ENCODE measurements at regions not wholly inside any gene's neighbourhood (a gene's known extent, or its start where the extent isn't known, plus 50 kb on each side); places are given as distances from the start of the nearest gene placed in this dataset.
"Not testable (repeated sequence)": the region's sequence is repeated elsewhere in the genome, so short reads cannot be mapped to it uniquely, and the experiment has no call there.

DNA sequence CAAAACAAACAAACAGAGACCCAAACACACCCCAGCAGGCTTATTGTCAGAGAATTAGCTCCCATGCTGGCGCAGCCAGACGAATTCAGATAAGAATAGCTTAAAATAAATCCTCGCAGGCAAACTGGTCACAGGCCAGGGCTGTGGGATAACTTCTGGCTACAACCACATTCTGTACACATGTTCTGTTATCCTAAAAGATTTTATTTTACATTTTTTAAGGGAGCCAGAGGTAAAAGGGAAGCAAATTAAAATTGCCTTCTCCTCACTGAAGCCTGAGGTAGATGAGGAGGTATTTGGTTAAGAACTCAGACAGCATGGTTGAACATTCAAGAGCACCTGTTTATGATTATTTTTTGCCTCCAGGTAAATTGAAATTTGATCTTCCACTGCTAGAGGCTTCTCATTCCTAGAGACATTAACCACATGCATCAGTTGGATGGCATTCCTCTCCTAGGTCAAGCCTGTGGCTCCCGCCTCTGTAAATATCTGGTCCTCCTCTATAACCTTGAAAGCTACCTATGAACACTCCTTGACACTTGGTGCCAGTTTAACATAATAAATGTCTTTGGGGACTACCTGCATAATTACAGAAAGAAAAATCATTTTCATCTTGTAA, 190.3 kb downstream of the SATB1 start:
- DNase-seq, result no peak

DNA sequence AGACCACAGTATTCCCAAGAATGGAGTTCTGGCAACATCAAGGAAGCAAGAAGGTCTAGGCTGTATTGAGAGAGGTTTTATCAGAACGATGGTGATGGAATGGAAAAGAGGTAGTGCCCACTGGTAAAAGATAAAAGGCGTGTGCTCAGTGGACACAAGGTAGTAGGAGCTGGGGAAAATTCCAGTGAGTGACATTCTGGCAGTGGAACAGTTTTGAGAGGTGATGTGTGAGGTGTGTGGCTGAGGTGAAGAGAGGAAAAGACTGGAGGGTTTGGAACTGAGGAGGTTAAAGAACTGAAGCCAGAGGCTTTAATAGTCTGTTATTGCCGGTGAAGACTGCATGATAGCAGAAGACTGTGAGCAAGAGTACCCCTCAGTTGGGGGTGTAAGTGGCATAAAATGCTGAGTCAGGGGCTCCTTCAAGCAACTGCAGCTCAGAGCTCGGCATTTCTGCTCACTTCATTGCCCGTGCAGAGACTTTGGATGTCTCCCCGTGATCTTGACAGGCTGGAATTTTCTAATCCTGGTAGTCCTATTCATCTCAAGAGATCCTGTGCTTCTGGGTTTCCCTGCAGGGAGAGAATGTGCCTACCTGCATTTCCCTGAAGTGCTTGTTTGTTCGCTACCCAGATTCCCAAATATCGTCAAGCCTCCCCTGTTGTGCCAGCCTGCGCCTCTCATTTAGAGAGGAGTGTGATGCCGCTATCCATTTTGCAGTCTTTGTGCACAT, 191.0 kb downstream of the SATB1 start:
- no peak for DNase-seq

DNA sequence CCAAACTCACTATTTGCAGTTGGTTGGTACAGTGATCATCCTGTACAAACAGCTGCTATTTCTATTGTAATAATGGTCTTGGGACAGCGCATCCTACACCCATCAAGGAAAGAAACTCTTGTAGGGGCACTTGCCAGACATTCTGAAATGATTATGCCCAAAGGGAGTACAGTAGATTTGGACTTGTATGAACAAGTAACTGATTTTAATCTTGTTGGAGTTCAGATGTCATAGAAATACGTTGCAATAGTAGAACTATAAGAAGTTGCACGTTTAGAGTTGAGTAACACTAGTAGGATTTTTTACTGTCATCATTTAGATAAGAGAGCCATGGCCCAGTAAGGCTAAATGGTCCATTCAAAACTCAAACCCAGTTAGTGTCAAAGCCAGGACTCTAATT, 192.8 kb downstream of the SATB1 start:
- DNase-seq, result no peak

DNA sequence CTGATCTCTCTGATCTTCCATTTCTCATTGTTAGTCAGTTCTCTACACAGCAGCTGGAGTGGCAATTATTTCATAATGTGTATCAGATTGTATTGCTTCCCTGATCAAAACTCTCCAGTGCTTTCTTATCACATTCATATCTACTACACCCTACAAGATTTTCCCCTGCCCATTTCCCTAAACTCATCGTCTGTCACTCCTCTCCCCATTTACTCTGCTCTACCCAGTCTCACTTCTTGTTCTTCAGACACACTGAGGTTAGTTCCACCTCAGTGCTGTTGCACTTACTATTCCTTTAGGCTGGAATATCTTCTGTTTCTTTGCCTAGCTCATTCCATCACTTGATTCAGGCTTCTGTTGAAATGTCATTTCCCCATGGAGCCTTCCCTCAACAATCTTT, 197.1 kb downstream of the SATB1 start:
- DNase-seq, result no peak

DNA sequence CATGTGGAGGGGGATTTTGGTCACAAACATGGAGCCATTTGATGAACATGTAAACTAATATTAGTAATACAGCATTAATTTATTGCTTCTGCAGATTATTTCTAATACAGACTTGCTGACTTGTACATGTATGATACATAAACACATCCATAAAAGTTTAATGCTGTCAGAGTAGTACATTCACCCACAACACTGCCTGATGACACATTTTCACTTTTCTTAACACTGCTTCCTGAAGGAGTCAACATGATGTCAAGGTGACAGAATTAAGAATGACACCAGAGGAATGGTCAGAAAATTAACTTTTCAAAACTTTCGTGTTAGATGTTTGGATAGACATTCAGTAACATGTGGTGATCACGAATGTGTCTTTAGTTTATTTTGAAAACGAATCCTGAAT, 199.4 kb downstream of the SATB1 start:
- no peak for DNase-seq

DNA sequence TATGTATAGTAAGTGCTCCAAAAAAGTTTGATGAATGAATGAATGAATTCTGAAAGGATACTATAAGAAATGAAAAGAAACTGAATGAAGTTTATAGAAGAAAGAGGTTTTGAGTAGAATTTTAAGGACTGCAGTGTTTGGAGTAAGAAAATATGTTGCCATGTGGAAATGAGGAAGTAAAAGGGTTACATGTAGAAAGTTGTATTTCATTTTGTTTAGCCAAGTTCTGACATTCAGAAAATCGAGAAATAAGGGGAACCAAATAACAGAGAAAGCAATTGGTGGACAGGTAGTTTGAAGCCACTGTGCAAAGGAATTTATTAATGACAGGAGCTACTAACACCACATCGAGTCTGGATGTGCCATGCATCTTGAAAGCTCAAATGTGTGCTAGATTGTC, 200.7 kb downstream of the SATB1 start:
- no peak for DNase-seq

DNA sequence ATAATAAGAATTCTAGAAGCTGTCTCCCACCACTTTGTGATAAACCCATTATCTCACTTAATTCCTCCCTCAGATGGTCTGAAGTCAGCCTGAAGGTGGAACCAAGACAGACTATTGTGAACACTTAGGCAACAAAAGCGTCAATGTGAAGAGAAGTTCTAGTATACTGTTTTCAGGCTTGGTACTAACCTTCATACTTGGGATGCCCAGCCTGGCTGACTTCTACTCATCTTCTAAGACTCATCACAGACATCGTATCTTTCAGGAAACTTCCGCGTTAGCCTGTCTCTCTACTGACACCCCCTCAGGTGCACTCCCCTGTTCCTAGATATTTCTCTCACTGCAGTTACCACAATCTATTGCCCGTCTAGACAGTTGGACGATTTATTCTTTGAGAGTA, 201.2 kb downstream of the SATB1 start:
- DNase-seq, result no peak

DNA sequence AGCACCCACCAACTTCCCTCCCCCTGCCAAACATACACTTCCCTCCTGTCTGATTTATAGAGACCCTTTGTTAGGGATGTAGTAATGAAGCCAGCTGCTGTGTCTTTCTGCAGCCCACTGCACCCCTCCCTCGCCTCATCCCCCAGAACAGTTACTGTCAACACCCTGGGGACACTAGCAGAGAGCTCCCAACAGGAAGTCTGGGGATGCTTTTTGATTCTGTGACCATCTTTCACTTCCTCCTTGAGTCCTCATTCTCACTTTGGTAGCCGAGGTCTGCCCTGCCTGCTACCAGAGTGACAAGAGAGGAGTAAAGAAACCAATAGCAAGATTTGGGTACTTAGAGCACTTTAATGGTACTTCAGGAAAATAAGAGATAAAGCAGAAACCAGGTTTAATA, 201.6 kb downstream of the SATB1 start:
- DNase-seq, result peak; percentile 46

DNA sequence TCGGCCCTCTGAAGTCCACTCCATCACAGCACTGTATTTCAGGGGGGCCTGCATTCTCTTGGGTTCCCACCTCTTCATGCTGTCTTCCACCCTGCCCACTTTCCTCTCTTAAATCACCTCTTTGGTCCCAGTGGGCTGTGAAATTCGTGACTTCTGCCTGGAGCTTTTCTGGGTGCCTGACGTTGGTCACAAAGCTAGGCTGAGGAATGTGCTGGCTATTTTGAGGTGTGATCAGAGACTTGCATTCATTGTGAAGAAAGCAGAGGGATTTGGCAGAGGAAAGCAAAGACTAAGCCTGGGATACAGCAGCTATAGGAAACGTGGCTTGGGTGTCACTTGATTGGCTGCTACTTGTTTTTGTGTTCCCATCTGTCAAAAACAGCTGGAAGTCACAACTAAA, 202.5 kb downstream of the SATB1 start:
- DNase-seq, result no peak

DNA sequence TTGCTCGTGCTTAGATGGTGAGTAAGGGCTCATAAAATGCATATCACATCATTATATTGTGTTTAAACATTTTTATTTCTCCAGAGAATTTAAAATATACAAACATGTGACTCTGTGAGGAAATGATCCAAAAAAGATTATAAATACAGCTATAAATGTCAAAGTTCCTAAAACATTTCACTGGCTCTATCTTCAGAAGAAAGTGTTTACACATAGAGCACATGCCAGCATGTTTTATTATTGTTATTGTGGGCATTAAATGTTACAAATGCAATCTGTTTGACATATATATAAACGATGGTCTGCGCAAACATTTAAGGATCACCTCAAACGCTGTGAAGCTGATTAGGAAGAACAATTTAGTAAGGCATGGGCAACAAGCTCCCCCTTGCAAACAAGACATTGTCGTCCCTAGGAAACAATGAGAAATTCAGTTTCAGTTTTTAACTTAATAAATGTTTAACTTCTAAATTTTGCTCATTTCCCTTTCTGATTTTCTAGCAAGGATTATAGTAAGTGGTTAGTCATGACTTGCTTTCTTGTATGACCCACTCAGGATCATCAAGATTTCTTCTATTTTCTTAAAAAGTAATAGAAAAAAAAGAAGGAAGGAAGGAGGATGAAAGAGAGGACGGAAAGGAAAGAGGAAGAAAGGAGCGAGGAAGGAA, 207.5 kb downstream of the SATB1 start:
- DNase-seq, result no peak

DNA sequence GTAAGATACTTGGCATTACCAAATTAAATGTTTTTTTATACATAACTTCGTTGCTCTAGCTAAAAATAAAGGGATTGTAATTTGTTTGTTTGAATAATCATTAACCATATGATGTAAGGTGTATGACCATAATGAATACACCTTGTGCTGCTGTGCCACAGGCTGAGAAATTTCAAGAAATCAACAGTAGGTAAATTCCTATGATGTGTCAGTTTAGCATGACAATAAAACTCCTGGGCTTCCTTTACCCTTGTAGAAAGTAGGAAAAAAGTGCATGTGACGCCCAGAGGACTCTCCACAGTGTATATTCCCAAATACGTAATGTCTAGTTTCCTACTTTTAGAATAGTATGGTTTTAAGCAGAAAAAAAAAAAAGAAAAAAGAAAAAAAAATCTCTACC, 208.1 kb downstream of the SATB1 start:
- no peak for DNase-seq

DNA sequence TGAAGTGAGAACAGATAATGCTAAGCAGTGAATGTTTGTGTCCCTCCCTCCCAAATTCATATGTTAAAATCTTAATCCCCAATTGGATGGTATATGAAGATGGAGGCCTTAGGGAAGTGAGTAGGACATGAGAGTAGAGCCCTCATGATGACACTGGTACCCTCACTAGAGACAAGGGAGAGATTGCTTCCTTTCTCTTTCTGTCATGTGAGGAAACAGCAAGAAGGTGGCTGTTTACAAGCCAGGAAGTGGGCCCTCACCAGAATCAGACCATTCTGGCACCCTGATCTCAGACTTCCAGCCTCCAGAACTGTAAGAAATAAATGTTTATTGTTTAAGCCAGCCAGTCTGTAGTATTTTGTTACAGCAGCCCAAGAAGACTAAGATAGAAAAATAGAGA, 209.5 kb downstream of the SATB1 start:
- no peak for DNase-seq

DNA sequence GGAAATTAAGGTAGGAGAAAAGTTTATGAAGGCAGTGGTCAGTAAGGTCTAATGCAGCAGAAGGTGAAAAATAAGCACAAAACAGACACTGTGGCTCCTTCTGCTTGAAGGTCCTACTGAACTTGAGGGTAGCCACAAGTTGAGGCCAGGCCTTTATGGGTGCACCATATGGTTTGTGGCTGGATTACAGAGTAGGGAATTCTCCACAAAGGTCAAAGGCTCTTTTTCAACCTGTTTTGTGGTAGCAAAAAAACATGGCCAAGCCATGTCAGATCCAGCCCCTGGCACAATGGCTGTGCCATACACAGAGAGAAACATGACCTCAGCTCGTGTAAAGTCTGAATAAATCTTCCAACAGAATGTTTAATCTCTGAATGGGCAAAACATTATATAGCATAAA, 214.0 kb downstream of the SATB1 start:
- DNase-seq, result no peak

DNA sequence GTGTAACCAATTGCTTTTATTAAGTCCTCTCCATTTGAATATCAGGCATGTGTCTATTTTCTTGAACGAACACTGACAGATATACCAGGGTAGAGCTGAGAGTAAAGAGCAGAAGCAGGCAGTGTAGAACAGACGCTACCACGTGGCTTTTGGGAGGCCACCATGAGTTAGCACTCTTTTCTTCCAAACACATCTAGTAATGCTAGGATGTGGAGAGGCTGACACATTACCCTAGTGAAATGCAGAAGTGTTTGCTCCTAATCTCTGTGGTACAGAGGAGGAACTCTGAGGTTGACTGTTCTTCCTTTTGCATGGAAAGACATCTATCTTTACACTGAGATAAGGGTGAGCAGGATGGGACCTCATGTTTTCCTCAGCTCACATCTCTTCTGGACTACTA, 216.3 kb downstream of the SATB1 start:
- peak; percentile 40 for DNase-seq

DNA sequence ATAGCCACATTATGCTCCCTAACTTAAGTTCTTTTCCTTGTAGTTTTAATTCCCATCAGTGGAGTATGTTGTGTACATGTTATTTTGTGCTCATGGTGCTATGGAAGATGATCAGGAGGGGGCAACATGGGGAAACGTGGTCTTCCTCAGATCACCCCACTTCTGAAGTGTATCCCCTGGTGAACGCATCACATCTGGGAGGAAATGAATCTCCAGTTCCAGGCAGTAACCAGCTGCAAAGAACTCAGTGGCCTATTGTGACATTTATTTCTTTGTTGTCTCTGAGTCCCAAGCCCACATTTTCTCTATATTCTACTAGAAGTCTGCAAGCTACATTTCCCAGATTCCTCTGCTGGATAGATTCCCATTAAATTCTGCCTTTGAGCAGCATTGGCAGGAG, 217.0 kb downstream of the SATB1 start:
- DNase-seq, result no peak

DNA sequence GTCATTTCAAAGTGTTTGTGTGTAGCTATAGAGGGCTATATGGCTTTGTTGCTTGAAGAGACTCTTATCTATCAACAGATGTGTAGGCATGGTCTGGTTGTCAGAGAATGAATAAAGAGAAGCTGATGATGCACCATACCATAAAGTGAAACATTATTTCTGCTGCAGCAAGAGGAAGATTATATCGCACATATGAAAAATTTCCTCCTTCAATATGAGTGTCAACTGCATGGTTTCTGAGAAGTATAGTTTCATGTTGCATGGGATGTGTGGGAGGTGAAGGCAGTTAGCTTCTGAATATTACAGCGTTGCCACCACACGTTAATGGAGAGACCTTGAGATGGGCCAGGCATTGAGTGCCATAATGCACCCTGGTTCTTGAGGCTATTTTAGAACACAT, 217.9 kb downstream of the SATB1 start:
- DNase-seq, result no peak

DNA sequence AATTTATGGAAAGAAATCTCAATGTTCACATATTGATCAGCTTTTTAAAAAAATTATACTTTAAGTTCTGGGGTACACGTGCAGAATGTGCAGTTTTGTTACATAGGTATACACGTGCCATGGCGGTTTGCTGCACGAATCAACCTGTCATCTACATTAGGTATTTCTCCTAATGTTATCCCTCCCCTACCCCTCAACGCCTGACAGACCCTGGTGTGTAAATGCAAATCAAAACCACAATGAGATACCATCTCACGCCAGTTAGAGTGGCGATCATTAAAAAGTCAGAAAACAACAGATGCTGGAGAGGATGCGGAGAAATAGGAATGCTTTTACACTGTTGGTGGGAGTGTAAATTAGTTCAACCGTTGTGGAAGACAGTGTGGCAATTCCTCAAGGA, 219.4 kb downstream of the SATB1 start:
- DNase-seq, result not testable (repeated sequence)

DNA sequence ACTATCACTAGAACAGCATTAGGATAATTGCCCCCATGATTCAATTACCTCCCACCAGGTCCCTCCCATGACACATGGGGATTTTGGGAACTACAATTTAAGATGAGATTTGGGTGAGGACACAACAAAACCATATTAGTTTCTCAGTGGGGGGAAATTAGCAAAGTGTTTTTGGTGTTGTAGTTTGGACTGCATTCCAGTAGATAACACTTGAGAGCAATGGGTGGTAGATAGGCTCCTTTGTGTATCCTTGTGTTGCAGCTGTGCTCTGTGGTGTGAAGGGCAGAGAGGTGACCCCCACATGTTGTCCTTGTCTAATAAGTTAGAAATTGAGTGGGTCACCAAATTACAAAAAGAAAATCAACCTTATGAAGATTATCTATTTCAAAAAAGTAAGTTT, 223.8 kb downstream of the SATB1 start:
- DNase-seq, result no peak

DNA sequence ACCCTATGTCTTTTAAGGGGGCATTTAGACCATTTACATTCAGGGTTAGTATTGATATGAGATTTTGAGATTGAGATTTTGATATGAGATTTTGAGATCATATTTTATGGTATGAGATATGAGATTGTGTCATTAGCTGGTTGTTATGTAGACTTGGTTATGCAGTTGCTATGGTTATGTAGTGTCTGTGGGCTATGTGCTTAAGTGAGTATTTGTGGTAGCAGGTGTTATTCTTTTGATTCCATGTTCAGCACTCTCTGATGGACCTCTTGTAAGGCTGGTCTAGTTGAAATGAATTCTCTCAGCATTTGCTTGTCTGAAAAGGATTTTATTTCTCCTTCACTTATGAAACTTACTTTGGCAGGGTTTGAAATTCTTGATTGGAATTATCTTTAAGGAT, 225.4 kb downstream of the SATB1 start:
- DNase-seq, result no peak

DNA sequence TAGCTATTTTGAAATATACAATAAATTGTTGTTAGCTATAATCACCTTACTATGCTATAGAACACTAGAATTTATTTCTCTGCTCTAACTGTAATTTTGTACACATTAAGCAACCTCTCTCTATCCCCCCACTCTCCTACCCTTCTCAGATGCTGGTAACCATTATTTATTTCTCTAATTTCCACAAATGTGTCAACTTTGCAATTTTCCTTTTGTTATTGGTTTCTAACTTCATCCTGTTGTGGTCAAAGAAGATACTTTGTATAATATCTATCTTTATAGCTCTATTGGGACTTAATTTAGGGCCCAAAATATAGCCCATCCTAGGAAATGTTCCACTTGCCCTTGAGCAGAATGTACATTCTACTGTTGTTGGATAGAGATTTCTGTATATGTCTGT, 229.3 kb downstream of the SATB1 start:
- no peak for DNase-seq

DNA sequence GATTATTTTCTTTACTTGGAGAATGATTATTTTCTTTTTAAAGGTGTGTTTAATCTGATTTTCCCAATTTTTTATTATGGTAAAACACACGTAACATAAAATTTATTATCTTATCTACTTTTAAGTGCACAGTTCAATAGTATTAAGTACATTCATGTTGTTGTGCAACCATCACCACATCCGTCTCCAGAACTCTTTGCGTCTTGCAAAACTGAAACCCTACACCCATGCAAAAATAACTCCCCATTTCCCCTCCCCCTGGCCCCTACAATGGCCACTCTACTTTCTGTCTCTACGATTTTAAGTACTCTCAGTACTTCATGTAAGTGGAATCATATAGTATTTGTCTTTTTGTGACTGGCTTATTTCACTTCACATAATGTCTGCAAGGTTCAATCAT, 230.7 kb downstream of the SATB1 start:
- DNase-seq, result peak; percentile 18

DNA sequence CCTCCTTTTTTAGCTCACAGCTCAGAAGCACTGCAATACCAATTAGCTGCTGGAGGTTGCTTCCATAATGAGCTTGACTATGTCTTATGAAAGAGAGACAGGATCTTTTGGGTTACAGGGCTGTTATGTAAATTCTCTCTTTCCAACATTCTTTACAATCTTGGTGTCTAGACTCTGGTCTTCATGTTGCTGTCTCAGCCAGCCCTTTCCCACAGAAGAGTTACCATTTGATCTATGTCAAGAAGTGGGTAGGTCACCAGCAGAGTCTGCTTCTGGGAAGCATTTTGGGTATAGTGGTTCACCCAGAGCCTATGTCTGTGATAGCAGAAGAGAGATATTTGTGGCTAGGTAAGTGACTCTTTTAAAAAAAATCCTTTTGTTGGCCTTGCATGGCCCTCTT, 234.5 kb downstream of the SATB1 start:
- DNase-seq, result no peak

DNA sequence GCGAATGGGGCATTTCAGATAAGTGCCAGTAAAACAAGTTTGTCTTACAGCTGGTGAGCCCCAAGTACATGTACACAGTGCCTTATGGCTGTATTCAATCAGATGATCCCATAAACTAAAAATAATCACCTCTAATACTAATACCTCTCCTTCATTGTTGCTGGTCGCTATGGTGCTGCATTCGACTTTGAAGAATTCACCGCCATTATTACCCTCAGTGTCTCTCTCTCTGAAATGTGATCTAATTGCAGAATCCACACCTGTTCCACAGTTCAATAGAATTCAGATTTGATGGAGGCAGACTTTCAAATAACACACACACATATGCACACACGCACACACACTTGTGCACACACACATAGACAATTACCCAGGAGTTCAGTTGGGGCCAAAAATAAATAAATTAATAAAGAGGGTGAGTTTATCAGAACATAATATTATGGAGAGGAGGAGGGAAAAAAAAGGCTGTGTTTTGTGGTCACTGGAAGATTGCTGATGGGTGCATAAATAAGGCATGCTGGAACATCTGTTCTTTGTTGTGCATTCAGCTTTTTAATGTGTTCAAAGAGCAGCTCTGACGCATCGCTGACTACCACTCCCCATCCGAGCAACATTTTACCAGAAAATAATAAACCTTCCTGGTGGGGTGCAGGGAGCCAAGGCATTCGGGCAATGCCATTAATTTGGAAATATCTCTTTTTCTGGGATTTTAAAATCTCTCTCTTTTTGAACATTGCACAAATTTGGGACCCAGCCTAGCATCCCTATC, 235.7 kb downstream of the SATB1 start:
- DNase-seq, result no peak

DNA sequence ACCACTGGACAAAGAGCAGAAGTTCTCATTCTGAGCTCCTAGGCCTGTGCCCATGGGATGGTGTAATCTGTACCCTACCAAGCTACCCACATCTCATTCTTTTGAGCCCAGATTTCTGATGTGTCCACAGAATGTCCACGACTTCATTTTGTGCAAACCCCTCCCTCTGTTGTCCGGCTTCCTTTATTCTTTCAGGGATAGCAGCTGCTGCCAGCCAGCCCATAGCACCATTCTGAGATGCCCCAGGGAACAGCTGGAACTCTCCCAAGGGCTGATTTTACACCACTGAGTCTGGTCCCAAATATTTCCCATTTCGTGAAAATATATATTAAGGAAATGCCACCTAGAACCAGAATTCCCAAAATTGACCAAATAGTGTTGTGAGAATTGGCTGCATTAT, 236.6 kb downstream of the SATB1 start:
- DNase-seq, result no peak

Measured in SIG-M5 (cell line).